ENCODE measurements at regions not wholly inside any gene's neighbourhood (a gene's known extent, or its start where the extent isn't known, plus 50 kb on each side); places are given as distances from the start of the nearest gene placed in this dataset.
"Not testable (repeated sequence)": the region's sequence is repeated elsewhere in the genome, so short reads cannot be mapped to it uniquely, and the experiment has no call there.

- not testable (repeated sequence) for TF ChIP-seq CTCF, EP300 (IDR thresholded peaks at IDR 0.05)
Observed at GRCh38 chr4:9636411-9636810, 145.0 kb upstream of the DRD5 start.
